ENCODE measurements at regions not wholly inside any gene's neighbourhood (a gene's known extent, or its start where the extent isn't known, plus 50 kb on each side); places are given as distances from the start of the nearest gene placed in this dataset.

GRCh38 chr13:82654143-82654542 lies 1228.1 kb downstream of the SLITRK1 start:
- Histone ChIP-seq H3K4me1 (ENCODE audit: insufficient read depth) (no peaks in the 10 kb centered on the region), H3K9me3 (ENCODE audit: low read depth) (no peaks in the 10 kb centered on the region), H3K4me3 (no peak overlapping the region), H2AFZ (no peak overlapping the region), H3K79me2 (no peaks in the 10 kb centered on the region), H3K9me2 (replicated peaks; ENCODE audit: insufficient read depth) (no peaks in the 10 kb centered on the region), H3K36me3 (replicated peaks; ENCODE audit: insufficient read depth, low read depth) (no peaks in the 10 kb centered on the region), H3K4me2 (no peak overlapping the region), H4K20me1 (ENCODE audit: insufficient read depth, poor library complexity, severe bottlenecking) (no peaks in the 10 kb centered on the region), H3K27me3 (no peaks in the 10 kb centered on the region), H3K27ac (no peak overlapping the region)
- TF ChIP-seq EZH2phosphoT487 (IDR thresholded peaks at IDR 0.05; ENCODE audit: low read depth, severe bottlenecking, unreplicated experiment) = no peak
- TF ChIP-seq, protein P1, sequence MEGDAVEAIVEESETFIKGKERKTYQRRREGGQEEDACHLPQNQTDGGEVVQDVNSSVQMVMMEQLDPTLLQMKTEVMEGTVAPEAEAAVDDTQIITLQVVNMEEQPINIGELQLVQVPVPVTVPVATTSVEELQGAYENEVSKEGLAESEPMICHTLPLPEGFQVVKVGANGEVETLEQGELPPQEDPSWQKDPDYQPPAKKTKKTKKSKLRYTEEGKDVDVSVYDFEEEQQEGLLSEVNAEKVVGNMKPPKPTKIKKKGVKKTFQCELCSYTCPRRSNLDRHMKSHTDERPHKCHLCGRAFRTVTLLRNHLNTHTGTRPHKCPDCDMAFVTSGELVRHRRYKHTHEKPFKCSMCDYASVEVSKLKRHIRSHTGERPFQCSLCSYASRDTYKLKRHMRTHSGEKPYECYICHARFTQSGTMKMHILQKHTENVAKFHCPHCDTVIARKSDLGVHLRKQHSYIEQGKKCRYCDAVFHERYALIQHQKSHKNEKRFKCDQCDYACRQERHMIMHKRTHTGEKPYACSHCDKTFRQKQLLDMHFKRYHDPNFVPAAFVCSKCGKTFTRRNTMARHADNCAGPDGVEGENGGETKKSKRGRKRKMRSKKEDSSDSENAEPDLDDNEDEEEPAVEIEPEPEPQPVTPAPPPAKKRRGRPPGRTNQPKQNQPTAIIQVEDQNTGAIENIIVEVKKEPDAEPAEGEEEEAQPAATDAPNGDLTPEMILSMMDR (IDR thresholded peaks at IDR 0.05; ENCODE audit: poor library complexity) = no peak
- TF ChIP-seq EZH2 (IDR thresholded peaks at IDR 0.05; ENCODE audit: borderline replicate concordance) = no peak
- DNase-seq (ENCODE audit: low spot score) = no peak
- 89% methylated on average over 1 of the region's 1 CpG for WGBS (ENCODE audit: low lambda C conversion rate, missing lambda C conversion rate)

- no peak overlapping the region for H3K4me2 ChIP-seq
- H3K27ac ChIP-seq = no peak overlapping the region
- TF ChIP-seq EZH2phosphoT487 (IDR thresholded peaks at IDR 0.05; ENCODE audit: low read depth, severe bottlenecking, unreplicated experiment) = no peak
- TF ChIP-seq EZH2 (IDR thresholded peaks at IDR 0.05; ENCODE audit: borderline replicate concordance) = no peak
- TF ChIP-seq, protein P1 (IDR thresholded peaks at IDR 0.05; ENCODE audit: poor library complexity) = no peak
- no peaks in the 10 kb centered on the region for H3K79me2 ChIP-seq
- H3K4me1 ChIP-seq (ENCODE audit: insufficient read depth) = no peaks in the 10 kb centered on the region
- no peak overlapping the region for H2AFZ ChIP-seq
- no peaks in the 10 kb centered on the region for H3K9me3 ChIP-seq (ENCODE audit: low read depth)
- H3K9me2 ChIP-seq (replicated peaks; ENCODE audit: insufficient read depth) = no peaks in the 10 kb centered on the region
- WGBS (ENCODE audit: low lambda C conversion rate, missing lambda C conversion rate) = 100% methylated on average over 1 of the region's 1 CpG
- H3K27me3 ChIP-seq = no peaks in the 10 kb centered on the region
- H3K36me3 ChIP-seq (replicated peaks; ENCODE audit: insufficient read depth, low read depth) = no peaks in the 10 kb centered on the region
- no peaks in the 10 kb centered on the region for H4K20me1 ChIP-seq (ENCODE audit: insufficient read depth, poor library complexity, severe bottlenecking)
- no peak for DNase-seq (ENCODE audit: low spot score)
- no peak overlapping the region for H3K4me3 ChIP-seq
These were observed 1234.7 kb downstream of the SLITRK1 start for GRCh38 chr13:82647540-82647939.

- Histone ChIP-seq H4K20me1 (ENCODE audit: insufficient read depth, poor library complexity, severe bottlenecking) (no peaks in the 10 kb centered on the region), H3K4me3 (no peak overlapping the region), H3K27ac (no peak overlapping the region), H3K79me2 (no peaks in the 10 kb centered on the region), H3K4me1 (ENCODE audit: insufficient read depth) (no peaks in the 10 kb centered on the region), H2AFZ (no peak overlapping the region), H3K9me2 (replicated peaks; ENCODE audit: insufficient read depth) (no peaks in the 10 kb centered on the region), H3K36me3 (replicated peaks; ENCODE audit: insufficient read depth, low read depth) (no peaks in the 10 kb centered on the region), H3K4me2 (no peak overlapping the region), H3K27me3 (no peaks in the 10 kb centered on the region), H3K9me3 (ENCODE audit: low read depth) (no peaks in the 10 kb centered on the region)
- DNase-seq (ENCODE audit: low spot score) = no peak
- TF ChIP-seq EZH2phosphoT487 (IDR thresholded peaks at IDR 0.05; ENCODE audit: low read depth, severe bottlenecking, unreplicated experiment) (no peak), EZH2 (IDR thresholded peaks at IDR 0.05; ENCODE audit: borderline replicate concordance) (no peak)
- TF ChIP-seq, protein P1 (IDR thresholded peaks at IDR 0.05; ENCODE audit: poor library complexity) = no peak
- 93% methylated on average over 1 of the region's 1 CpG for WGBS (ENCODE audit: low lambda C conversion rate, missing lambda C conversion rate)
These were observed 1246.2 kb downstream of the SLITRK1 start for GRCh38 chr13:82636119-82636518.

DNA sequence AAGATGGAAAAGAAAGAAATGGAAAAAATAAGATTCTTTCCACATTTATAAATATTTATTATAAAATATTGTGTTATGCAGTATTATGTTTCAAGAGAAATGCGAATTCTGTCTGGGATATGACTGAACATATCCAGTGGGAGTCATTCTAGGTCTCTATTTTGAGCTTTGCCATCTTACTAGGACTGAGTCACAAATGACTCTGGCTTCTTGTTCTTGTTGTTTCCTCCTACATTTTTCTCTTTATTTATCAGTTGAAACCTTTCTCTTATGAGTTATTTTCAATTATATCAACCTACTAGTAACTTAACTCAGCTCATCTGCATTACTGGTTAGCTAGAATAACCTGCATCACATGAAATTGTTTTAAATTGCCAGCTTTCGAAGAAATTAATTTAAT lies 1247.3 kb downstream of the SLITRK1 start:
- Histone ChIP-seq H3K79me2 (no peaks in the 10 kb centered on the region), H3K27ac (no peak overlapping the region), H3K9me2 (replicated peaks; ENCODE audit: insufficient read depth) (no peaks in the 10 kb centered on the region), H3K9me3 (ENCODE audit: low read depth) (no peaks in the 10 kb centered on the region), H3K27me3 (no peaks in the 10 kb centered on the region), H3K4me1 (ENCODE audit: insufficient read depth) (no peaks in the 10 kb centered on the region), H4K20me1 (ENCODE audit: insufficient read depth, poor library complexity, severe bottlenecking) (no peaks in the 10 kb centered on the region), H3K36me3 (replicated peaks; ENCODE audit: insufficient read depth, low read depth) (no peaks in the 10 kb centered on the region), H2AFZ (no peak overlapping the region), H3K4me2 (no peak overlapping the region), H3K4me3 (no peak overlapping the region)
- TF ChIP-seq, protein P1 (IDR thresholded peaks at IDR 0.05; ENCODE audit: poor library complexity) = no peak
- TF ChIP-seq EZH2phosphoT487 (IDR thresholded peaks at IDR 0.05; ENCODE audit: low read depth, severe bottlenecking, unreplicated experiment) (no peak), EZH2 (IDR thresholded peaks at IDR 0.05; ENCODE audit: borderline replicate concordance) (no peak)
- DNase-seq (ENCODE audit: low spot score) = no peak
- WGBS (ENCODE audit: low lambda C conversion rate, missing lambda C conversion rate) = 67% methylated on average over 2 of the region's 2 CpGs

Measured in hepatocyte (in vitro differentiated cells).